ENCODE measurements at regions not wholly inside any gene's neighbourhood (a gene's known extent, or its start where the extent isn't known, plus 50 kb on each side); places are given as distances from the start of the nearest gene placed in this dataset.

- TF ChIP-seq GATA2 (IDR thresholded peaks at IDR 0.05; ENCODE audit: low read depth, low read length), result no peak
- TF ChIP-seq GATA3 (IDR thresholded peaks at IDR 0.05; ENCODE audit: low read depth, low read length), result no peak
These were observed 1063.3 kb downstream of the BCL11A start for GRCh38 chr2:59490192-59490591.
